VCaP (cell line): ENCODE measurements at regions not wholly inside any gene's neighbourhood (a gene's known extent, or its start where the extent isn't known, plus 50 kb on each side); places are given as distances from the start of the nearest gene placed in this dataset.

ENCODE experiments used
- H3K27ac ChIP-seq: fragments of 450-650 bp; 2 replicates; pipeline ENCODE4 v1.5.1; 2017
- TF ChIP-seq, protein P1 (sequence below): fragments of 450-650 bp; conservative IDR thresholded peaks from 2 replicates; pipeline ENCODE4 v1.5.1; 2017; ENCODE audit warnings: mild to moderate bottlenecking, moderate library complexity

DNA sequence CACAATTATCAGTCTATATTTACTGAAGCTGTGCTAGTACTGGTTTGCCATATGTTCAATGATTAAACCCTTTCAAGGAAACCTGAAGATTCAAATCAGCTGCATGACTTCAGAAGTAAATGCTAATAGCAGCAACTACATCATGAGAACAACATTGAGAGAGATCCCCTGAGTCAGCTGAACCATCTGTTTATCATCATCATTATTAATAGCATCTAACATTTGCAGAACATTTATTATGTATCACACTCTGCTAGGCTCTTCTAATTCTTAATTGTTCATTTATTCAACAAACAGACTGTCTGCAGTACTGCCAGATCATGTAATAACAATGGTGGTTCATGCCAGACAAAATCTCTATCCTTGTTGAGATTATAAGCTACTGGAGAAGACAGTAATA, 157.4 kb downstream of the KLHL28 start:
- H3K27ac ChIP-seq, result no peak overlapping the region
- TF ChIP-seq, protein P1, sequence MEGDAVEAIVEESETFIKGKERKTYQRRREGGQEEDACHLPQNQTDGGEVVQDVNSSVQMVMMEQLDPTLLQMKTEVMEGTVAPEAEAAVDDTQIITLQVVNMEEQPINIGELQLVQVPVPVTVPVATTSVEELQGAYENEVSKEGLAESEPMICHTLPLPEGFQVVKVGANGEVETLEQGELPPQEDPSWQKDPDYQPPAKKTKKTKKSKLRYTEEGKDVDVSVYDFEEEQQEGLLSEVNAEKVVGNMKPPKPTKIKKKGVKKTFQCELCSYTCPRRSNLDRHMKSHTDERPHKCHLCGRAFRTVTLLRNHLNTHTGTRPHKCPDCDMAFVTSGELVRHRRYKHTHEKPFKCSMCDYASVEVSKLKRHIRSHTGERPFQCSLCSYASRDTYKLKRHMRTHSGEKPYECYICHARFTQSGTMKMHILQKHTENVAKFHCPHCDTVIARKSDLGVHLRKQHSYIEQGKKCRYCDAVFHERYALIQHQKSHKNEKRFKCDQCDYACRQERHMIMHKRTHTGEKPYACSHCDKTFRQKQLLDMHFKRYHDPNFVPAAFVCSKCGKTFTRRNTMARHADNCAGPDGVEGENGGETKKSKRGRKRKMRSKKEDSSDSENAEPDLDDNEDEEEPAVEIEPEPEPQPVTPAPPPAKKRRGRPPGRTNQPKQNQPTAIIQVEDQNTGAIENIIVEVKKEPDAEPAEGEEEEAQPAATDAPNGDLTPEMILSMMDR, result no peak

GRCh38 chr14:44803239-44803905, 158.4 kb downstream of the KLHL28 start:
- H3K27ac ChIP-seq, result no peak overlapping the region
- TF ChIP-seq, protein P1, result peak; percentile 86

- no peak overlapping the region for H3K27ac ChIP-seq
Observed at GRCh38 chr14:44798386-44799242, 163.1 kb downstream of the KLHL28 start.

DNA sequence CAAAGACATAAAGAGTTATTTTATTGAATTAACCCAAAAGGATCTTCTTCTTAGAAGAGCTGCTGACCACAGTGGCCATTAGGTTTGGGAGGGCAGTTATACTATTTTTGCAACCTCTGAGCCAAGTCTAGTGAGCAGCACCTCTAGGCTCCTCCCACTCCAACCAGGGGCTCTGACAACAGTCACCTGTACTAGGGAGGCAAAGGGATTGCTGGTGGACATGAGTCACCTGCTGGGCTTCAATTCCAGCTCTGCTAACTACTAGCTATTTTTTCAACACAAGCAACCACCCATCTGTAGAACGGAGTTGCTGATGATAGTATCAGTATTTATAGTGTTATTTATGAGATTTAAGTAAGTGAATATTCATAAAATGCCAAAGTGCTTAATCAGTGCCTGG, 166.0 kb downstream of the KLHL28 start:
- TF ChIP-seq, protein P1, result no peak
- no peak overlapping the region for H3K27ac ChIP-seq

More at GRCh38 chr14:44798386-44799242, 163.1 kb downstream of the KLHL28 start:
- TF ChIP-seq, protein P1, result no peak

DNA sequence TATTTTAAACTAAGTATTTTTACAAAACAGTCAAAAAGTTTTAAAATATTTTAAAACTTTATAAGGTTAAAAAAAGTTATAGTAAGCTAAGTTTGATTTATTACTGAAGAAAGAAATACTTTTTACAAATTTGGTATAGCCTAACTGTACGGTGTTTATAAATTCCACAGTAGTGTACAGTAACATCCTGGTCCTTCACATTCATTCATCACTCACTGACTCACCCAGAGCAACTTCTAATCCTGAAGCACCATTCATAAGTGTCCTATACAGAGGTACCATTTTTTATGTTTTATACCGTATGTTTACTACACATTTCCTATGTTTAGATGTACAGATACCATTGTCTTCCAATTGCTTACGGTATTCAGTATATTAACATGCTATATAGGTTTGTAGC, 170.0 kb downstream of the KLHL28 start:
- H3K27ac ChIP-seq, result no peak overlapping the region
- TF ChIP-seq, protein P1, result no peak

- TF ChIP-seq, protein P1, result no peak
- H3K27ac ChIP-seq, result no peak overlapping the region
Observed at GRCh38 chr14:44788612-44789011, 173.1 kb downstream of the KLHL28 start.

DNA sequence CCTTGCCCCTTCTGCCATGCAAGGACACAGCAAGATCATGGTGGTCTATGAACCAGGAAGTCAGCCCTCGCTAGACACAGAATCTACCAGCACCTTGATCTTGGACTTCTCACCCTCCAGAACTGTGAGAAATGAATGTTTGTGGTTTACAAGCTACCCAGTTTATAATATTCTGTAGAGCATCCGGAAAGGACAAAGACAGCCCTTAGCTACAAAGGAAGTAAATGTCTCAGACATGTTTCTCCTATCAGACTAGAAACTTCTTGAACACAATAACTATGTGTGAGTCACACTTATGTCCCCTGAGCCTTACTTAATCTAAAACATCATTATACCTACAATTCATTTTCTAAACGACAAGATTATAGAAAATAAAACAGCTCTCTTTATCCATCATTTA, 176.7 kb downstream of the KLHL28 start:
- H3K27ac ChIP-seq, result no peak overlapping the region
- TF ChIP-seq, protein P1, result no peak
